Transverse colon (tissue), 4 donors: ENCODE measurements at regions not wholly inside any gene's neighbourhood (a gene's known extent, or its start where the extent isn't known, plus 50 kb on each side); places are given as distances from the start of the nearest gene placed in this dataset.

Source experiments
- DNase-seq: peaks from one replicate; pipeline ENCODE4 v3.0.0-alpha.2; 2019
- H3K27ac ChIP-seq, 4 donors: fragments of 200-600 bp; sonication (generic); 2 replicates each; pipeline ENCODE4 v1.5.1; 2016 to 2018; ENCODE audit warnings: inconsistent platforms in 4 of 4
- H3K27me3 ChIP-seq: fragments of 200-600 bp; sonication (generic); 2 replicates; pipeline ENCODE4 v1.5.1; 2017; ENCODE audit warnings: inconsistent platforms
- H3K36me3 ChIP-seq, 4 donors: fragments of 200-600 bp; sonication (generic); 2 replicates each; pipeline ENCODE4 v1.5.1; 2017 to 2019; ENCODE audit warnings: inconsistent platforms in 4 of 4
- H3K4me1 ChIP-seq, 4 donors: fragments of 200-600 bp; sonication (generic); 2 replicates each; pipeline ENCODE4 v1.5.1; 2017 to 2020; ENCODE audit warnings: inconsistent platforms in 4 of 4
- H3K4me3 ChIP-seq, 4 donors: fragments of 200-600 bp; sonication (generic); 1 replicate in 1 of 4; 2 replicates in 3 of 4; pipeline versions ENCODE4 v1.5.1 to v1.6.1; 2017 to 2019; ENCODE audit warnings: inconsistent platforms in 4 of 4
- H3K9me3 ChIP-seq, 2 donors: fragments of 200-600 bp; sonication (generic); 2 replicates each; pipeline ENCODE4 v1.5.1; 2017 to 2019; ENCODE audit warnings: inconsistent platforms in 2 of 2
- EP300 ChIP-seq: sonication (generic); formaldehyde crosslinking; IDR thresholded peaks from one replicate; pipeline ENCODE4 v1.6.1; 2017; ENCODE audit warnings: antibody characterized with exemption, low read depth
- POLR2A ChIP-seq: fragments of 450-650 bp; IDR thresholded peaks from one replicate; pipeline ENCODE4 v1.6.1; 2016; ENCODE audit warnings: antibody characterized with exemption, mild to moderate bottlenecking, moderate library complexity
- POLR2AphosphoS5 ChIP-seq, 3 donors: sonication (generic); formaldehyde crosslinking; IDR thresholded peaks; one replicate each; pipeline ENCODE4 v1.6.1; 2016; ENCODE audit warnings: antibody characterized with exemption in 3 of 3
- WGBS, 2 donors: methylation state at CpG; one replicate each; pipeline ENCODE4 v1.1.5; 2018; ENCODE audit warnings: low coverage in 1 of 2; 5-methylcytosine and 5-hydroxymethylcytosine counted together
- in situ Hi-C, 4 donors: fragments of 200-750 bp; cut with MboI; loops; one replicate each; pipeline versions ENCODE4 v1.15.0 to v1.15.1; 2017; ENCODE audit warnings: low sequenced_read_pairs in 3 of 4, low pct_ligation_motif_present in 1 of 4, low pct_unique_long_range_greater_than_20kb in 1 of 4
- intact Hi-C: fragments of 100-400 bp; cut with DNase I; formaldehyde crosslinking; loops from one replicate; pipeline ENCODE4 v1.15.1; 2023; ENCODE audit warnings: low total_unique reads
- TF ChIP-seq, protein P1 (sequence below), 5 experiments: fragments of 200-600 bp in 3 of 5; fragments of 450-650 bp in 2 of 5; sonication (generic) in 3 of 5; IDR thresholded peaks; 1 replicate in 2 of 5; 2 replicates in 3 of 5; pipeline ENCODE4 v1.5.1; 2016 to 2017; ENCODE audit warnings: antibody characterized with exemption in 5 of 5, inconsistent platforms in 3 of 5, mild to moderate bottlenecking in 2 of 5, moderate library complexity in 1 of 5

DNA sequence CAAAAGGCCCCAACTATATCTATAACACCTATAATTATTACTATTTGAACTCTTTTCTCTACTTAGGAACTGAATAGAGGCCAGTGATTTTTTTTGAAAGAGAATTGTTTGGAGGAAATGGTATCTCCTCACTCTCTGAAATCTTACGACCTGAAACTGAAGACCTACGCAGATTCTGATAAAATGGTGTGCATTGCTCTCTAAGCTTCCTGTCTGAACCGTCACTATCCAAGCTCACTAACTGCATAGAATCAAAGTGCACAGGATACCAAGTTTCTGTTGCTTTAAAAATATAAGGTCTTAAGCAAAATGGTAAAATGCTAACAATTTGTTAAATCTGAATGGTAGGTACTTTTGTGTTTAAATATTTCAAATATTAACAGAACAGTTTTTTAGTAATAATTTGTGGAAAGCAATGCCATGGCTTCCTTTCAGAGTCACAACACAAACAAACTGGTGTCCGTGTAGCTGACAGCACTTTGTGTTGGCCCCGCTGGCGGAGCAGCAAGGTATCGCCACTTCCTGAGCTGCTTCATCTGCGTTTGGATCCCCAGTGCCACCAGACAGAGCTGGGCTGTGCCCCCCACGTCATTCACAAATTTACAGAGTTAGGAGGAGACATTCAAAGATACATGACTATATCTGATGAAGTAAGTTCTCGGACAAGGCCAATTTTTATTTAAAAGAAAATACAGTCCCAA lies 313.9 kb downstream of the FBXW7 start:
- H3K4me3 ChIP-seq = no peak overlapping the region
- no peaks in the 10 kb centered on the region for H3K9me3 ChIP-seq
- in situ Hi-C loops = no loop called here
- TF ChIP-seq POLR2AphosphoS5 (IDR thresholded peaks at IDR 0.05) = no peak
- TF ChIP-seq EP300 = no peak
- 86 to 90% methylated on average over 8 to 10 of the region's 10 CpGs for WGBS, 2 donors
- H3K36me3 ChIP-seq = no peaks in the 10 kb centered on the region
- DNase-seq = no peak
- H3K27me3 ChIP-seq = no peaks in the 10 kb centered on the region
- no peak overlapping the region for H3K27ac ChIP-seq
- no peaks in the 10 kb centered on the region for H3K4me1 ChIP-seq
- intact Hi-C loops = no loop called here

DNA sequence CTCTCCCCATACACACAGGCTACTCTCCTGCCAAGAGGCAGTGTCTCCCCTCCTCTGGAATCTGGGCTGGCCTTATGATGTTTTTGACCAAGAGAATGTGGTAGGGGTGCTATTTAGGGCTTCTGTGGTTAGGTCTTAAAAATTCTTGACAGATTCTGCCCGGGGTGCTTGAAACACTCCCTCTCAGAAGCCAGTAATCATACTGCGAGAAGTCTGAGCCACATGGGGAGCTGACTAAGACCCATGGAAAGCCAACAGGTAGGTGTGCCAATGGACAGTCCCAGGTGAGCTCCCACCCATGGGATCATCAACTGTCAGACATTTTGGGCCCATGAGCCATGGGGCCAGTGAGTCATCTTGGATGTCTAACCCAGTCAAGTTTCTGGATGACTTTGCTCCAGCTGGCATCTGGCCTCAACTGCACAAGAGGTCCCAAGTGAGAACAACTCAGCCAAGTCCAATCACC lies 315.7 kb downstream of the FBXW7 start:
- Histone ChIP-seq H3K27me3 (no peaks in the 10 kb centered on the region), H3K4me1 (no peaks in the 10 kb centered on the region), H3K4me3 (no peak overlapping the region), H3K36me3 (no peaks in the 10 kb centered on the region), H3K27ac (no peak overlapping the region), H3K9me3 (no peaks in the 10 kb centered on the region)
- WGBS, 2 donors = 69% methylated on average over 2 of the region's 2 CpGs; no CpG with 5 or more reads in 1 of the 2 donors
- intact Hi-C loops = no loop called here
- in situ Hi-C loops = no loop called here
- DNase-seq = no peak
- no peak for TF ChIP-seq EP300

DNA sequence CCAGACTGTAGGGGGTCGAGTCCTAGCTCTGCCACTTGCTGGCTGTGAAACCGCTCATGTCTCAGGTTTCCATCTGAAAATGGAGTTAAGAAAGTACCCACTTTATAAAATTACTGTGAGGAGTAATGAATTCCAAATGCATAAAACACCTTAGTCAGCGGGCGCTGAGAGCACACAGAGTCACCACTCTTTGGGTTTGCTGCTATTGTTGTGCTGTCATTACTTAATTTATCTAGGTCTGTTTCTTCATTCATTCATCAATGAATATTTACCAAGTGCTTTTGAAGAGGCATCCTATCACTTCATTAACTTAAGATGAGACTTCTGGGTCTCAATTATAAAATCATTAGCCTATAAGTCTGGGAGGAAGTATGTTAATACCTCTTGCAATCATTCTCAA lies 317.3 kb downstream of the FBXW7 start:
- no peaks in the 10 kb centered on the region for H3K9me3 ChIP-seq
- no peaks in the 10 kb centered on the region for H3K4me1 ChIP-seq
- H3K36me3 ChIP-seq = no peaks in the 10 kb centered on the region
- intact Hi-C loops (no loop called here), in situ Hi-C loops (no loop called here)
- TF ChIP-seq EP300 (no peak), POLR2A (no peak), POLR2AphosphoS5 (IDR thresholded peaks at IDR 0.05) (no peak)
- TF ChIP-seq, protein P1, sequence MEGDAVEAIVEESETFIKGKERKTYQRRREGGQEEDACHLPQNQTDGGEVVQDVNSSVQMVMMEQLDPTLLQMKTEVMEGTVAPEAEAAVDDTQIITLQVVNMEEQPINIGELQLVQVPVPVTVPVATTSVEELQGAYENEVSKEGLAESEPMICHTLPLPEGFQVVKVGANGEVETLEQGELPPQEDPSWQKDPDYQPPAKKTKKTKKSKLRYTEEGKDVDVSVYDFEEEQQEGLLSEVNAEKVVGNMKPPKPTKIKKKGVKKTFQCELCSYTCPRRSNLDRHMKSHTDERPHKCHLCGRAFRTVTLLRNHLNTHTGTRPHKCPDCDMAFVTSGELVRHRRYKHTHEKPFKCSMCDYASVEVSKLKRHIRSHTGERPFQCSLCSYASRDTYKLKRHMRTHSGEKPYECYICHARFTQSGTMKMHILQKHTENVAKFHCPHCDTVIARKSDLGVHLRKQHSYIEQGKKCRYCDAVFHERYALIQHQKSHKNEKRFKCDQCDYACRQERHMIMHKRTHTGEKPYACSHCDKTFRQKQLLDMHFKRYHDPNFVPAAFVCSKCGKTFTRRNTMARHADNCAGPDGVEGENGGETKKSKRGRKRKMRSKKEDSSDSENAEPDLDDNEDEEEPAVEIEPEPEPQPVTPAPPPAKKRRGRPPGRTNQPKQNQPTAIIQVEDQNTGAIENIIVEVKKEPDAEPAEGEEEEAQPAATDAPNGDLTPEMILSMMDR (IDR thresholded peaks at IDR 0.05) = no peak
- H3K27ac ChIP-seq = no peak overlapping the region
- no peaks in the 10 kb centered on the region for H3K27me3 ChIP-seq
- no peak overlapping the region for H3K4me3 ChIP-seq
- DNase-seq = no peak
- WGBS, 2 donors = 81 to 92% methylated on average over 4 of the region's 4 CpGs

DNA sequence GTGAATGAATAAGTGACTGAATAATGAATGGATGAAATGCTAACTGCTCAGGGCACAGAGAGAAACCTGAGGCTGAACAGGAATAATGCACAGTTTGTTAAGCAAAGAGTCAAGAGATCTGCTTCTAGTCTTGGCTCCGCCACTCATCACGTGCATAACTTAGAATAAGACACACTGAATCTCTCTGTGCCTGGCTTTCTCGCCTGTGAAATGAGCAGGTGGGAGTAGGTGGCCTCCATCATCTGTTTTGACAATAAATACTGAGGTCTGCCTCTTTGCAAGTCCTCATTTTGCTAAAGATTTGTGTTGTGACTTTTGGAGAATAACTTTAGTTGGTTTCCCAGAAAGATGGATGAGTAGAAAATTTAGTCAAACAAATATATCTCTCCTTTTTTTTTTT lies 318.0 kb downstream of the FBXW7 start:
- Histone ChIP-seq H3K4me3 (no peak overlapping the region), H3K27me3 (no peaks in the 10 kb centered on the region), H3K9me3 (no peaks in the 10 kb centered on the region), H3K4me1 (no peaks in the 10 kb centered on the region), H3K27ac (no peak overlapping the region), H3K36me3 (no peaks in the 10 kb centered on the region)
- TF ChIP-seq POLR2AphosphoS5 (IDR thresholded peaks at IDR 0.05) = no peak
- DNase-seq = no peak
- in situ Hi-C loops (no loop called here), intact Hi-C loops (no loop called here)
- WGBS, 2 donors = 74% methylated on average over 3 of the region's 3 CpGs; no CpG with 5 or more reads in 1 of the 2 donors

DNA sequence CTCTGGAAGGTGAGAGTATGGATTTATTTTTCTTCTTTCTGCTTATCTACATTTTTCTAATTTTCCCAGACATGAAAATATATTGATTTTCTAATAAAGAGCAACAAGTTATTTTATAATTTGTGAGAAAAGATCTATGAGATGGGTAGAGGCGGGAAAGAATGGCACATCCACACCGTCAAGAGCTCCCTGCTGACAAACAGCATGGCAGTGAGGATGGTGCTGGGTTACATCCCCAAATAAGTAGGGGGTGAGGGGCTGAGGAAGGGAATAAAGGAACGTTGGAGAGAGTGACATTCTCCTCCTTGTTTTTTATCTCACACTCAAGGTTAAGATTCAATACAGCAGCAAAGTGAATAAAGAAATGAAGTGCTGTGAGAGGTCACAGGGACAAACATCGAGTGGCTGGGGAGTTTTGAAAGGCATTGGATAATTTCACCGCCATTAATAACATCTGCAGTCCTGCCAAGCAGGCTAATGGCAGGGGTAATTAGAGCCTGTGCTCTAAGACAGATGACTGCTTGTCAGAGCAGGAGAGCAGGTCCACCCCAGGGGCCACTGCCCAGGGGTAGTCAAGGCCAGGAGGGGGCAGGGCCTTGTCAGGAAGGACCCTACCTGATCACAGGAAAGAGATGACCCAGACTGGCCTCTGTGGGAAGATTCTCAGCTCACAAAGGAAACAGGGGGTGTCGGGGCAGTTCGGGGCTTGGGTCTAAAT lies 323.8 kb downstream of the FBXW7 start:
- Histone ChIP-seq H3K4me3 (no peak overlapping the region), H3K36me3 (no peaks in the 10 kb centered on the region), H3K9me3 (no peaks in the 10 kb centered on the region), H3K27me3 (peaks cover 6% of the 10 kb centered on the region), H3K27ac (no peak overlapping the region), H3K4me1 (no peaks in the 10 kb centered on the region)
- no peak for DNase-seq
- TF ChIP-seq, protein P1 (IDR thresholded peaks at IDR 0.05) = no peak
- TF ChIP-seq POLR2A (no peak), EP300 (no peak), POLR2AphosphoS5 (IDR thresholded peaks at IDR 0.05) (no peak)
- intact Hi-C loops = no loop called here
- WGBS, 2 donors = 58 to 66% methylated on average over 5 to 7 of the region's 7 CpGs
- in situ Hi-C loops = no loop called here
